Peyer's patch (tissue), 4 donors: ENCODE measurements at regions not wholly inside any gene's neighbourhood (a gene's known extent, or its start where the extent isn't known, plus 50 kb on each side); places are given as distances from the start of the nearest gene placed in this dataset.

Experiments
- DNase-seq, 3 donors: peaks; one replicate each; pipeline ENCODE4 v3.0.0-alpha.2; 2017 to 2019
- H3K27ac ChIP-seq, 4 donors: fragments of 200-600 bp; sonication (generic); one replicate each; pipeline ENCODE4 v1.5.1; 2016 to 2019
- H3K27me3 ChIP-seq, 2 donors: fragments of 200-600 bp; sonication (generic); one replicate each; pipeline ENCODE4 v1.5.1; 2019
- H3K36me3 ChIP-seq, 3 donors: fragments of 200-600 bp; sonication (generic); one replicate each; pipeline ENCODE4 v1.5.1; 2016 to 2019
- H3K4me1 ChIP-seq, 4 donors: fragments of 200-600 bp; sonication (generic); one replicate each; pipeline ENCODE4 v1.5.1; 2016 to 2019
- H3K4me3 ChIP-seq, 4 donors: fragments of 200-600 bp; sonication (generic); 1 replicate in 3 of 4; 2 replicates in 1 of 4; pipeline ENCODE4 v1.5.1; 2016 to 2019; ENCODE audit warnings: mild to moderate bottlenecking in 1 of 4
- H3K9me3 ChIP-seq, 4 donors: fragments of 200-600 bp; sonication (generic); one replicate each; pipeline ENCODE4 v1.5.1; 2016 to 2019; ENCODE audit warnings: mild to moderate bottlenecking in 1 of 4
- POLR2A ChIP-seq, 2 donors: fragments of 450-650 bp; IDR thresholded peaks; one replicate each; pipeline ENCODE4 v1.5.1; 2017; ENCODE audit warnings: antibody characterized with exemption in 2 of 2, mild to moderate bottlenecking in 2 of 2, moderate library complexity in 2 of 2
- TF ChIP-seq, protein P1 (sequence below), 6 experiments: fragments of 450-650 bp in 4 of 6; fragments of 200-600 bp in 2 of 6; sonication (generic) in 1 of 6; IDR thresholded peaks; one replicate each; pipeline ENCODE4 v1.5.1; 2017 to 2019; ENCODE audit warnings: antibody characterized with exemption in 6 of 6, mild to moderate bottlenecking in 3 of 6, moderate library complexity in 1 of 6

DNA sequence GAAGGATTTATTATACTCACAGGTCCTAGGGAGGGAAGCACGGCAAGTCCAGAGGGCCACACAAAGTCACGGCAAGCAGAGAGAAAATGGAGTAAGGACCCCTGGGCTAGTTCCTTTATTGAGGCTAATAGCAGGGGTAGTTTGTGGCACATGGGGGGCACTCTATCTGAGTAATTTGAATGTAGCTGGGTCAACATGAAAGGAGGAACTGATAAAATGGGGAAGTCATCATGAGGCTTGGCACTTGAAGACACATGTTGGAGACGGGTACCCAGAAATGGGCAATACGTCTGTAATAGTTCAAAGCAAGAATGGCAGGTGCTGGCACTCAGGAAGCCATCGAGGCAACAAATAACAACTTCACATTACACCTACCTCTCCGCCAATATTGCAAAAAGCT lies 1136.4 kb downstream of the MRPL39 start:
- TF ChIP-seq, protein P1, sequence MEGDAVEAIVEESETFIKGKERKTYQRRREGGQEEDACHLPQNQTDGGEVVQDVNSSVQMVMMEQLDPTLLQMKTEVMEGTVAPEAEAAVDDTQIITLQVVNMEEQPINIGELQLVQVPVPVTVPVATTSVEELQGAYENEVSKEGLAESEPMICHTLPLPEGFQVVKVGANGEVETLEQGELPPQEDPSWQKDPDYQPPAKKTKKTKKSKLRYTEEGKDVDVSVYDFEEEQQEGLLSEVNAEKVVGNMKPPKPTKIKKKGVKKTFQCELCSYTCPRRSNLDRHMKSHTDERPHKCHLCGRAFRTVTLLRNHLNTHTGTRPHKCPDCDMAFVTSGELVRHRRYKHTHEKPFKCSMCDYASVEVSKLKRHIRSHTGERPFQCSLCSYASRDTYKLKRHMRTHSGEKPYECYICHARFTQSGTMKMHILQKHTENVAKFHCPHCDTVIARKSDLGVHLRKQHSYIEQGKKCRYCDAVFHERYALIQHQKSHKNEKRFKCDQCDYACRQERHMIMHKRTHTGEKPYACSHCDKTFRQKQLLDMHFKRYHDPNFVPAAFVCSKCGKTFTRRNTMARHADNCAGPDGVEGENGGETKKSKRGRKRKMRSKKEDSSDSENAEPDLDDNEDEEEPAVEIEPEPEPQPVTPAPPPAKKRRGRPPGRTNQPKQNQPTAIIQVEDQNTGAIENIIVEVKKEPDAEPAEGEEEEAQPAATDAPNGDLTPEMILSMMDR (IDR thresholded peaks at IDR 0.05): no peak
- no peak for TF ChIP-seq POLR2A (IDR thresholded peaks at IDR 0.05)
- H3K27me3 ChIP-seq: no peaks in the 10 kb centered on the region
- no peak overlapping the region for H3K4me3 ChIP-seq
- no peaks in the 10 kb centered on the region for H3K4me1 ChIP-seq
- DNase-seq: no peak
- no peaks in the 10 kb centered on the region for H3K36me3 ChIP-seq
- H3K9me3 ChIP-seq: no peaks in the 10 kb centered on the region
- H3K27ac ChIP-seq: no peak overlapping the region

DNA sequence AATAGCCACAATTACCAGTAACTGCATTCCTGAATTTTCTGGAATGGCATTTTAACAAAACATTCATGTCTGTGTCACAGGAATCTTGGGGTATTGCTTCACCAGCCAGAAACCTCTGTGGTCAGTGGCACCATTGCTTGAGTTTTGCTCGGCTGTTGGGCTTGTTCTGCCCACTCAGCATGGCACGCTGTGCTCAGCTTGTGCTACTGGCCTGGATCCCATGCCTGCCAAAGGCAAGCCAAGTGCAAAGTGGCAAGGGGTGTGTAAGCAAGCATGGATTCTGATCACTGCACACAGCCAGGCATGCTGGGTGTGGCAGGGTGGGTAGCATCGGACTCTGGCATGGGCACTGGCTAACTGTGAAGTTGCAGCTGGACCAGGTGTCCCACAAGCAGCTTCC lies 1150.9 kb downstream of the MRPL39 start:
- Histone ChIP-seq H3K27me3 (no peaks in the 10 kb centered on the region), H3K9me3 (no peaks in the 10 kb centered on the region), H3K27ac (no peak overlapping the region), H3K4me3 (no peak overlapping the region), H3K4me1 (no peaks in the 10 kb centered on the region), H3K36me3 (no peaks in the 10 kb centered on the region)
- no peak for TF ChIP-seq POLR2A (IDR thresholded peaks at IDR 0.05)
- TF ChIP-seq, protein P1 (IDR thresholded peaks at IDR 0.05): no peak
- DNase-seq: no peak

DNA sequence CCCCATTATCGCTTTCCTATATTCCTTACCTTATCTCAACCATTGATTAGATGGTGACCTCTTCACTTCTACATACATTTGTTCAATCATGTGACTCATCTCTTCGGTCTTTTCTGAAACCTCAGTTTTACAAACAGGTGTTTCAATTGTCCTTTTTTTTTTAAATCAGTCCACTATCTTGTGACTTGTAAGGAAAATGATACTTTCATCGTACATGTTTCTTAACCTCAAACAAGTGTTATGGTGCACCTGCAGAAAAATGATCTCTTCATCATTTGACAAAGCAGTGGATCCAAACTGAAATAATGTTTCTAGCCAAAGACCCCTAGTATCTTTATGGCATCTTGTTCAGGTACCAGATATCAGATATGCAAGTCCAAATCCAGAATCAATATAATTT lies 1157.2 kb downstream of the MRPL39 start:
- no peak overlapping the region for H3K4me3 ChIP-seq
- no peak overlapping the region for H3K27ac ChIP-seq
- no peak for DNase-seq
- no peaks in the 10 kb centered on the region for H3K9me3 ChIP-seq
- H3K4me1 ChIP-seq: no peaks in the 10 kb centered on the region
- H3K27me3 ChIP-seq: no peaks in the 10 kb centered on the region
- TF ChIP-seq, protein P1 (IDR thresholded peaks at IDR 0.05): no peak
- TF ChIP-seq POLR2A (IDR thresholded peaks at IDR 0.05): no peak
- no peaks in the 10 kb centered on the region for H3K36me3 ChIP-seq

DNA sequence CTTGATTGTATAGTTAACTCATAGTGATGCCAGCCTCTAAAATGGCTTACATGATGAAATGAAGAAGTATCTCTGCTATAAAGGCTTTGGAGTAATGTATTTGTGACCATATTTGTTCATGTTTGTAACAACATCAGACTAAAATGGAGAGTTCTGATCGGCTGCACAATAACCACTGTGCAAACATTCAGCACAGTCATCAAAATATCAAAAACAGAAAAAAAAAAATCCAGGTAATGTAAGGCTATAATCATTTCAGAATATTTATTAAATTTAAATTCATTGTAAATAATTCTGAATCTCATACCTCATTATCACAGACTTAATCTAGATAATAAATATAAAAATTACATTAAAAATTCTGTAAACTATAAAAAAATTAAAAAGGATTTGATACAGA lies 1161.8 kb downstream of the MRPL39 start:
- H3K27me3 ChIP-seq: no peaks in the 10 kb centered on the region
- no peaks in the 10 kb centered on the region for H3K4me1 ChIP-seq
- TF ChIP-seq, protein P1 (IDR thresholded peaks at IDR 0.05): no peak
- no peak for TF ChIP-seq POLR2A (IDR thresholded peaks at IDR 0.05)
- DNase-seq: no peak
- H3K36me3 ChIP-seq: no peaks in the 10 kb centered on the region
- H3K9me3 ChIP-seq: no peaks in the 10 kb centered on the region
- H3K27ac ChIP-seq: no peak overlapping the region
- no peak overlapping the region for H3K4me3 ChIP-seq

DNA sequence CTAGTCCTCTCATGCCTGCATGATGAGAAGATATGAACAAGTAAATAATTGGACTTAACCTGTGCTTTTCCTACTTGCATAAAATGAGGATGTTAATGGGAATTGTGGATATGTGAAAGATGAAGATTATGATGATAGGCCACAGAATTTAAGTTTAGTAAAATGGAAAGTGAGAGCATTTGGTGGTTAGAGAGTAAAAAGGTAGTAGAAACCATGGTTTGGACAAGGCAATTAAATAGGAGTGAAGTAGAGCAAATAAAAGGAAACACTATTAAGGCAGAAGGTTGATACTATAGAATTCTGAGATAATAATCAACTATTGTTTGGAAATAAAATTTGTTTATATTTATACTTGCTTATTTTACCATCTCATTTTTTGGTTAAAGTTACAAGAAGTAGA lies 1162.5 kb downstream of the MRPL39 start:
- Histone ChIP-seq H3K27ac (no peak overlapping the region), H3K36me3 (no peaks in the 10 kb centered on the region), H3K4me1 (no peaks in the 10 kb centered on the region), H3K9me3 (no peaks in the 10 kb centered on the region), H3K4me3 (no peak overlapping the region), H3K27me3 (no peaks in the 10 kb centered on the region)
- TF ChIP-seq, protein P1 (IDR thresholded peaks at IDR 0.05): no peak
- TF ChIP-seq POLR2A (IDR thresholded peaks at IDR 0.05): no peak
- DNase-seq: no peak

DNA sequence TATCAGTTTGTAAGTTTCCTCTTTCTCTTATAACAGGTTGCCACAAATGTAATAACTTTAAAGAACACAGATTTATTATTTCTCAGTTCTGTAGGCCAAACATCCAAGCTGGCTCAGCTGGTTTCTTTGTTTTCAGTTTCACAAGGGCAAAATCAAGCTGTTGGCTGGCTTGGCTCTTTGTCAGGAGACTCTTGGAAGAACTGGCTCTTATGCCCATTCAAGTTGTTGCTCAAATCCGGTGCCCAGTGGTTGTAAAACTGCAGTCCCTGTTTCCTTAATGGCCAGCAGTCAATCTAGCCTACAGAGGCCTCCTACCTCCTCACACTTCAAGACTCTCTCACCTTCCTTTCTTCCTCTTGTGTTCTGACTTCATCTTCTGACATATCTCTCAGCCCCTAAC lies 1171.0 kb downstream of the MRPL39 start:
- Histone ChIP-seq H3K27me3 (no peaks in the 10 kb centered on the region), H3K27ac (no peak overlapping the region), H3K4me3 (no peak overlapping the region), H3K4me1 (no peaks in the 10 kb centered on the region), H3K36me3 (no peaks in the 10 kb centered on the region), H3K9me3 (no peaks in the 10 kb centered on the region)
- DNase-seq: no peak
- TF ChIP-seq, protein P1 (IDR thresholded peaks at IDR 0.05): no peak
- TF ChIP-seq POLR2A (IDR thresholded peaks at IDR 0.05): no peak
